Neural crest cell (in vitro differentiated cells): ENCODE measurements at regions not wholly inside any gene's neighbourhood (a gene's known extent, or its start where the extent isn't known, plus 50 kb on each side); places are given as distances from the start of the nearest gene placed in this dataset.

Experiments used
- DNase-seq: peaks from one replicate; pipeline ENCODE4 v3.0.0; 2021; ENCODE audit warnings: low read depth, mixed read lengths, low spot score
- H3K27ac Mint-ChIP-seq: one replicate; pipeline ENCODE4 v1.8.0; 2021; ENCODE audit warnings: mild to moderate bottlenecking, mixed read lengths; ENCODE audit not compliant: unreplicated experiment
- H3K27me3 Mint-ChIP-seq: 2 replicates; pipeline ENCODE4 v1.8.0; 2021; ENCODE audit warnings: low read depth, mild to moderate bottlenecking, mixed read lengths
- H3K36me3 Mint-ChIP-seq: 2 replicates; pipeline ENCODE4 v1.8.0; 2021; ENCODE audit warnings: low read depth, mild to moderate bottlenecking, mixed read lengths
- H3K4me1 Mint-ChIP-seq: 2 replicates; pipeline ENCODE4 v1.8.0; 2021; ENCODE audit warnings: mixed read lengths
- H3K4me3 Mint-ChIP-seq: one replicate; pipeline ENCODE4 v1.8.0; 2021; ENCODE audit warnings: mild to moderate bottlenecking, mixed read lengths
- H3K9me3 Mint-ChIP-seq: 2 replicates; pipeline ENCODE4 v1.8.0; 2021; ENCODE audit warnings: mixed read lengths
- CTCF ChIP-seq: fragments of 200-600 bp; sonication (generic); conservative IDR thresholded peaks from 2 replicates; pipeline ENCODE4 v1.5.0; 2021; ENCODE audit warnings: antibody characterized with exemption, mild to moderate bottlenecking

- Mint-ChIP-seq H3K4me1 (peaks cover 7% of the 10 kb centered on the region), H3K27me3 (no peaks in the 10 kb centered on the region), H3K4me3 (no peak overlapping the region), H3K9me3 (peaks cover 2% of the 10 kb centered on the region), H3K27ac (no peak overlapping the region), H3K36me3 (no peaks in the 10 kb centered on the region)
- no peak for TF ChIP-seq CTCF
- DNase-seq, result no peak
Measured at GRCh38 chr14:65331652-65332051, 80.9 kb upstream of the FUT8 start.

GRCh38 chr14:65332141-65332871, 80.2 kb upstream of the FUT8 start:
- Mint-ChIP-seq H3K27ac (no peak overlapping the region), H3K4me1 (peaks cover 7% of the 10 kb centered on the region)

GRCh38 chr14:65333943-65334687, 78.4 kb upstream of the FUT8 start:
- H3K27me3 Mint-ChIP-seq, result no peaks in the 10 kb centered on the region
- peaks cover 3% of the 10 kb centered on the region for H3K9me3 Mint-ChIP-seq
- peaks cover 7% of the 10 kb centered on the region for H3K4me1 Mint-ChIP-seq
- H3K4me3 Mint-ChIP-seq, result no peak overlapping the region
- no peak overlapping the region for H3K27ac Mint-ChIP-seq
- DNase-seq, result no peak
- no peak for TF ChIP-seq CTCF
- H3K36me3 Mint-ChIP-seq, result no peaks in the 10 kb centered on the region

More at GRCh38 chr14:65332141-65332871, 80.2 kb upstream of the FUT8 start:
- peaks cover 3% of the 10 kb centered on the region for H3K9me3 Mint-ChIP-seq
- H3K36me3 Mint-ChIP-seq, result no peaks in the 10 kb centered on the region
- no peak for DNase-seq
- no peak for TF ChIP-seq CTCF
- no peak overlapping the region for H3K4me3 Mint-ChIP-seq
- no peaks in the 10 kb centered on the region for H3K27me3 Mint-ChIP-seq

GRCh38 chr14:65334765-65335410, 77.6 kb upstream of the FUT8 start:
- DNase-seq, result no peak
- H3K36me3 Mint-ChIP-seq, result no peaks in the 10 kb centered on the region
- no peak overlapping the region for H3K4me3 Mint-ChIP-seq
- peaks cover 3% of the 10 kb centered on the region for H3K9me3 Mint-ChIP-seq
- H3K27ac Mint-ChIP-seq, result no peak overlapping the region
- no peak for TF ChIP-seq CTCF
- no peaks in the 10 kb centered on the region for H3K27me3 Mint-ChIP-seq
- peaks cover 7% of the 10 kb centered on the region for H3K4me1 Mint-ChIP-seq

- H3K4me1 Mint-ChIP-seq, result peaks cover 7% of the 10 kb centered on the region
- H3K27me3 Mint-ChIP-seq, result no peaks in the 10 kb centered on the region
- DNase-seq, result no peak
- no peak overlapping the region for H3K27ac Mint-ChIP-seq
- no peak overlapping the region for H3K4me3 Mint-ChIP-seq
- no peaks in the 10 kb centered on the region for H3K36me3 Mint-ChIP-seq
- H3K9me3 Mint-ChIP-seq, result peaks cover 3% of the 10 kb centered on the region
- no peak for TF ChIP-seq CTCF
Measured at GRCh38 chr14:65335411-65335947, 77.1 kb upstream of the FUT8 start.
